ENCODE measurements at regions not wholly inside any gene's neighbourhood (a gene's known extent, or its start where the extent isn't known, plus 50 kb on each side); places are given as distances from the start of the nearest gene placed in this dataset.
A peak's percentile ranks its signal among the peaks of the same experiment; 100 is the strongest.

- no peaks in the 10 kb centered on the region for H3K27me3 ChIP-seq (ENCODE audit: control insufficient read depth, insufficient read depth, low read length)
- no peaks in the 10 kb centered on the region for H3K36me3 ChIP-seq (ENCODE audit: control insufficient read depth, insufficient read depth, low read length)
- no peak overlapping the region for H3K4me3 ChIP-seq (ENCODE audit: low read depth, low read length)
- no peak for FAIRE-seq
- DNase-seq (ENCODE audit: low read depth): peak; percentile 9
- no peak for TF ChIP-seq CTCF (IDR thresholded peaks at IDR 0.05; ENCODE audit: insufficient read depth, low read length, severe bottlenecking)
Observed at GRCh38 chr3:144229953-144230352, 258.3 kb downstream of the DIPK2A start.

GRCh38 chr3:144235489-144235888, 263.9 kb downstream of the DIPK2A start:
- TF ChIP-seq CTCF (IDR thresholded peaks at IDR 0.05; ENCODE audit: insufficient read depth, low read length, severe bottlenecking): no peak
- no peak for DNase-seq (ENCODE audit: low read depth)
- Histone ChIP-seq H3K4me3 (ENCODE audit: low read depth, low read length) (no peak overlapping the region), H3K36me3 (ENCODE audit: control insufficient read depth, insufficient read depth, low read length) (no peaks in the 10 kb centered on the region), H3K27me3 (ENCODE audit: control insufficient read depth, insufficient read depth, low read length) (no peaks in the 10 kb centered on the region)
- FAIRE-seq: no peak

GRCh38 chr3:144237351-144237750, 265.7 kb downstream of the DIPK2A start:
- no peak for TF ChIP-seq CTCF (IDR thresholded peaks at IDR 0.05; ENCODE audit: insufficient read depth, low read length, severe bottlenecking)
- Histone ChIP-seq H3K4me3 (ENCODE audit: low read depth, low read length) (no peak overlapping the region), H3K27me3 (ENCODE audit: control insufficient read depth, insufficient read depth, low read length) (no peaks in the 10 kb centered on the region), H3K36me3 (ENCODE audit: control insufficient read depth, insufficient read depth, low read length) (no peaks in the 10 kb centered on the region)
- FAIRE-seq (no peak), DNase-seq (ENCODE audit: low read depth) (no peak)

GRCh38 chr3:144241404-144241803, 269.8 kb downstream of the DIPK2A start:
- Histone ChIP-seq H3K27me3 (ENCODE audit: control insufficient read depth, insufficient read depth, low read length) (no peaks in the 10 kb centered on the region), H3K4me3 (ENCODE audit: low read depth, low read length) (no peak overlapping the region), H3K36me3 (ENCODE audit: control insufficient read depth, insufficient read depth, low read length) (no peaks in the 10 kb centered on the region)
- no peak for DNase-seq (ENCODE audit: low read depth)
- no peak for TF ChIP-seq CTCF (IDR thresholded peaks at IDR 0.05; ENCODE audit: insufficient read depth, low read length, severe bottlenecking)
- no peak for FAIRE-seq

- TF ChIP-seq CTCF (IDR thresholded peaks at IDR 0.05; ENCODE audit: insufficient read depth, low read length, severe bottlenecking): no peak
- H3K4me3 ChIP-seq (ENCODE audit: low read depth, low read length): no peak overlapping the region
- no peaks in the 10 kb centered on the region for H3K27me3 ChIP-seq (ENCODE audit: control insufficient read depth, insufficient read depth, low read length)
- no peak for FAIRE-seq
- DNase-seq (ENCODE audit: low read depth): no peak
- no peaks in the 10 kb centered on the region for H3K36me3 ChIP-seq (ENCODE audit: control insufficient read depth, insufficient read depth, low read length)
Observed at GRCh38 chr3:144242747-144243146, 271.1 kb downstream of the DIPK2A start.

- Histone ChIP-seq H3K36me3 (ENCODE audit: control insufficient read depth, insufficient read depth, low read length) (no peaks in the 10 kb centered on the region), H3K4me3 (ENCODE audit: low read depth, low read length) (no peak overlapping the region), H3K27me3 (ENCODE audit: control insufficient read depth, insufficient read depth, low read length) (no peaks in the 10 kb centered on the region)
- FAIRE-seq: peak; percentile 13
- DNase-seq (ENCODE audit: low read depth): no peak
- no peak for TF ChIP-seq CTCF (IDR thresholded peaks at IDR 0.05; ENCODE audit: insufficient read depth, low read length, severe bottlenecking)
Observed at GRCh38 chr3:144244662-144245061, 273.0 kb downstream of the DIPK2A start.
